A673 (cell line): ENCODE measurements at regions not wholly inside any gene's neighbourhood (a gene's known extent, or its start where the extent isn't known, plus 50 kb on each side); places are given as distances from the start of the nearest gene placed in this dataset.

ENCODE experiments used
- BruUV-seq: library from RNA; stranded (reverse); fragments of 400-500 nt; replicated peaks from 2 replicates; lab custom pipeline; 2021; lab: Mats Ljungman, UMichigan
- CTCF ChIA-PET: fragments of 300-600 bp; sonication (Branson Sonifier 250); formaldehyde crosslinking; loops from one replicate; lab custom pipeline; 2022; ENCODE audit warnings: antibody characterized with exemption; lab: Charles Lee
- POLR2A ChIA-PET: fragments of 300-600 bp; sonication (Branson Sonifier 250); formaldehyde crosslinking; loops from one replicate; lab custom pipeline; 2022; ENCODE audit warnings: antibody characterized with exemption; ENCODE audit not compliant: low non-redundant PET; lab: Charles Lee
- DNase-seq: peaks from one replicate; pipeline ENCODE4 v3.0.0-alpha.2; 2015; ENCODE audit warnings: low spot score
- H3K27ac ChIP-seq: fragments of 200-600 bp; sonication (generic); 2 replicates; pipeline ENCODE4 v1.5.1; 2016; ENCODE audit warnings: mixed run types, low read depth, mild to moderate bottlenecking, mixed read lengths, antibody characterized with exemption, low read length; ENCODE audit not compliant: poor library complexity, severe bottlenecking
- H3K27me3 ChIP-seq: fragments of 200-600 bp; sonication (generic); replicated peaks from 2 replicates; pipeline ENCODE4 v1.6.1; 2017; ENCODE audit warnings: mixed run types, low read depth, mild to moderate bottlenecking, mixed read lengths, antibody characterized with exemption, low read length; ENCODE audit not compliant: insufficient read depth, poor library complexity
- H3K36me3 ChIP-seq: fragments of 200-600 bp; sonication (generic); 2 replicates; pipeline ENCODE4 v1.6.1; 2016; ENCODE audit warnings: mixed run types, mild to moderate bottlenecking, mixed read lengths, antibody characterized with exemption, low read length; ENCODE audit not compliant: insufficient read depth, poor library complexity, severe bottlenecking
- H3K4me1 ChIP-seq: fragments of 200-600 bp; sonication (generic); 2 replicates; pipeline ENCODE4 v1.6.1; 2017; ENCODE audit warnings: mixed run types, mild to moderate bottlenecking, mixed read lengths, antibody characterized with exemption, low read length; ENCODE audit not compliant: insufficient read depth, poor library complexity, severe bottlenecking
- H3K4me3 ChIP-seq: fragments of 200-600 bp; sonication (generic); 2 replicates; pipeline ENCODE4 v1.5.1; 2016; ENCODE audit warnings: low read depth, mixed run types, mild to moderate bottlenecking, mixed read lengths, low read length; ENCODE audit not compliant: poor library complexity, severe bottlenecking
- H3K9me3 ChIP-seq: fragments of 200-600 bp; sonication (generic); 2 replicates; pipeline ENCODE4 v1.6.1; 2016; ENCODE audit warnings: mixed run types, low read depth, mild to moderate bottlenecking, mixed read lengths, antibody characterized with exemption, low read length; ENCODE audit not compliant: poor library complexity, severe bottlenecking
- EZH2 ChIP-seq: fragments of 200-600 bp; sonication (generic); IDR thresholded peaks from 2 replicates; pipeline ENCODE4 v1.6.1; 2017; ENCODE audit warnings: borderline replicate concordance, low read depth, mild to moderate bottlenecking, mixed read lengths, antibody characterized with exemption, low read length; ENCODE audit not compliant: poor library complexity, severe bottlenecking
- intact Hi-C: fragments of 100-400 bp; cut with micrococcal nuclease; formaldehyde crosslinking; loops from one replicate; pipeline ENCODE4 v1.10.0; 2022; ENCODE audit not compliant: unreplicated experiment
- TF ChIP-seq, protein P1 (sequence below): fragments of 300-800, 200-600 bp; sonication (generic); conservative IDR thresholded peaks from 2 replicates; pipeline ENCODE4 v1.5.1; 2017; ENCODE audit warnings: low read depth, mild to moderate bottlenecking, antibody characterized with exemption, low read length, moderate library complexity, mixed read lengths

GRCh38 chr10:126842356-126842755 lies 62.9 kb upstream of the DOCK1 start:
- no peak for DNase-seq
- no peak for TF ChIP-seq EZH2
- TF ChIP-seq, protein P1, sequence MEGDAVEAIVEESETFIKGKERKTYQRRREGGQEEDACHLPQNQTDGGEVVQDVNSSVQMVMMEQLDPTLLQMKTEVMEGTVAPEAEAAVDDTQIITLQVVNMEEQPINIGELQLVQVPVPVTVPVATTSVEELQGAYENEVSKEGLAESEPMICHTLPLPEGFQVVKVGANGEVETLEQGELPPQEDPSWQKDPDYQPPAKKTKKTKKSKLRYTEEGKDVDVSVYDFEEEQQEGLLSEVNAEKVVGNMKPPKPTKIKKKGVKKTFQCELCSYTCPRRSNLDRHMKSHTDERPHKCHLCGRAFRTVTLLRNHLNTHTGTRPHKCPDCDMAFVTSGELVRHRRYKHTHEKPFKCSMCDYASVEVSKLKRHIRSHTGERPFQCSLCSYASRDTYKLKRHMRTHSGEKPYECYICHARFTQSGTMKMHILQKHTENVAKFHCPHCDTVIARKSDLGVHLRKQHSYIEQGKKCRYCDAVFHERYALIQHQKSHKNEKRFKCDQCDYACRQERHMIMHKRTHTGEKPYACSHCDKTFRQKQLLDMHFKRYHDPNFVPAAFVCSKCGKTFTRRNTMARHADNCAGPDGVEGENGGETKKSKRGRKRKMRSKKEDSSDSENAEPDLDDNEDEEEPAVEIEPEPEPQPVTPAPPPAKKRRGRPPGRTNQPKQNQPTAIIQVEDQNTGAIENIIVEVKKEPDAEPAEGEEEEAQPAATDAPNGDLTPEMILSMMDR, result no peak
- Histone ChIP-seq H3K27me3 (no peaks in the 10 kb centered on the region), H3K27ac (no peak overlapping the region), H3K4me1 (no peaks in the 10 kb centered on the region), H3K9me3 (no peaks in the 10 kb centered on the region), H3K4me3 (no peak overlapping the region), H3K36me3 (no peaks in the 10 kb centered on the region)
- ChIA-PET POLR2A (no interaction called here), CTCF (no interaction called here)
- BruUV-seq, result no TSS peak
- intact Hi-C loops, result no loop called here

- ChIA-PET CTCF (no interaction called here), POLR2A (no interaction called here)
- BruUV-seq, result no TSS peak
- TF ChIP-seq, protein P1, result no peak
- no peak for TF ChIP-seq EZH2
- intact Hi-C loops, result no loop called here
- Histone ChIP-seq H3K4me3 (no peak overlapping the region), H3K27ac (no peak overlapping the region), H3K36me3 (no peaks in the 10 kb centered on the region), H3K9me3 (no peaks in the 10 kb centered on the region), H3K4me1 (no peaks in the 10 kb centered on the region), H3K27me3 (no peaks in the 10 kb centered on the region)
- no peak for DNase-seq
Observed at GRCh38 chr10:126842836-126843235, 62.4 kb upstream of the DOCK1 start.

- DNase-seq, result no peak
- no peaks in the 10 kb centered on the region for H3K27me3 ChIP-seq
- intact Hi-C loops, result no loop called here
- CTCF ChIA-PET, result no interaction called here
- H3K4me3 ChIP-seq, result no peak overlapping the region
- H3K36me3 ChIP-seq, result no peaks in the 10 kb centered on the region
- TF ChIP-seq EZH2, result no peak
- TF ChIP-seq, protein P1, result no peak
- POLR2A ChIA-PET, result no interaction called here
- H3K27ac ChIP-seq, result no peak overlapping the region
- H3K4me1 ChIP-seq, result no peaks in the 10 kb centered on the region
- BruUV-seq, result no TSS peak
- no peaks in the 10 kb centered on the region for H3K9me3 ChIP-seq
Observed at GRCh38 chr10:126843299-126843934, 61.8 kb upstream of the DOCK1 start.
